ENCODE measurements at regions not wholly inside any gene's neighbourhood (a gene's known extent, or its start where the extent isn't known, plus 50 kb on each side); places are given as distances from the start of the nearest gene placed in this dataset.
"Not testable (repeated sequence)": the region's sequence is repeated elsewhere in the genome, so short reads cannot be mapped to it uniquely, and the experiment has no call there.

DNA sequence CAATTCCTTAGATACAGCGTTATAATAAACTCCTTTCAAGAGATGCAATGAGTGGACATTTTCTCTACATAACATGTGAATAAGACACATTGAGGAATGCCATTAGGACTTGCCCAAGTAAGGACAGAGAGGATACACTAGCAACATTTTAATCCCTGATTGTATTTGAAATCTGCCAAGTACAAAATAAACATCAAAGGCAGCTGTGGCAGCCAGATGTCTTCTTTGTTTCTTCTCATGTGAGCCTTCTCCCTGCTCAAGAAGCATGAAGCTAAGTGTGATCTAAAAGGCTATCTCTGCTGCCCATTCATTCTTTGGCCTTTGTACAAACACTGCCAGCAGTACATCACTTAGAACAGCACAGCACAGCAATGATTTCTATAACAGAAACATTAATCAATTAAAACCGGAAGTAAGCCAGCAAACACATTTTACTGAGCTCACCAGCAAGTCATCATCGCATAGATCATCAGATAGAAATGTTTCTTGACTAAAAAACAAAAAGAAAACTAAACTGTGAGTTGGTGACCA, 364.0 kb downstream of the CNTN6 start:
- no peaks in the 10 kb centered on the region for H3K4me1 Mint-ChIP-seq
- no peak overlapping the region for H3K4me3 Mint-ChIP-seq
- peaks cover 0 to 15% (median 2%) of the 10 kb centered on the region in 9 donors for H3K9me3 Mint-ChIP-seq
- ATAC-seq (no peak), DNase-seq (no peak)
- no peaks in the 10 kb centered on the region for H3K36me3 Mint-ChIP-seq
- POLR2A ChIA-PET: no interaction called here
- H3K27ac Mint-ChIP-seq: no peak overlapping the region
- H3K27me3 Mint-ChIP-seq: no peaks in the 10 kb centered on the region

DNA sequence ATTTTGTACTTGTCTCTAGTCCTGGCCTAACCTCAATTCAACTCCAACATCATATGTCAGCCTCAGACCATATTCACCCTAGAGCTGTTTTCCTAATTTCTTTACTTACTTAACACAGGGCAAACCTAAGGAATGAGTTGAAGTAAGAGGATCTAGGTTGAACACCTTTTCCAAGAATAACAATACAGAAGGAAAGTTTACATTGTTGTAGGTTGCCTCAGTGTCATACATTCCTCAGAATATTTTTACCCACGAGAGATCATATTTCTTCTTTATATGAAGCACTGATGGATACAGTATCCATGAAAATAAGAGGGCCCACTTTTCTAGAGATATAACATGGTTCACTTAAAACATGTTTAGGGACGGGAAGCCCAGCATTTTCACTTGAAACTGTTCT, 369.5 kb downstream of the CNTN6 start:
- POLR2A ChIA-PET: no interaction called here
- Mint-ChIP-seq H3K27ac (no peak overlapping the region), H3K36me3 (no peaks in the 10 kb centered on the region), H3K4me1 (no peaks in the 10 kb centered on the region), H3K4me3 (no peak overlapping the region), H3K27me3 (no peaks in the 10 kb centered on the region), H3K9me3 (peaks cover 0 to 18% (median 6%) of the 10 kb centered on the region in 9 donors)
- ATAC-seq (no peak), DNase-seq (no peak)

DNA sequence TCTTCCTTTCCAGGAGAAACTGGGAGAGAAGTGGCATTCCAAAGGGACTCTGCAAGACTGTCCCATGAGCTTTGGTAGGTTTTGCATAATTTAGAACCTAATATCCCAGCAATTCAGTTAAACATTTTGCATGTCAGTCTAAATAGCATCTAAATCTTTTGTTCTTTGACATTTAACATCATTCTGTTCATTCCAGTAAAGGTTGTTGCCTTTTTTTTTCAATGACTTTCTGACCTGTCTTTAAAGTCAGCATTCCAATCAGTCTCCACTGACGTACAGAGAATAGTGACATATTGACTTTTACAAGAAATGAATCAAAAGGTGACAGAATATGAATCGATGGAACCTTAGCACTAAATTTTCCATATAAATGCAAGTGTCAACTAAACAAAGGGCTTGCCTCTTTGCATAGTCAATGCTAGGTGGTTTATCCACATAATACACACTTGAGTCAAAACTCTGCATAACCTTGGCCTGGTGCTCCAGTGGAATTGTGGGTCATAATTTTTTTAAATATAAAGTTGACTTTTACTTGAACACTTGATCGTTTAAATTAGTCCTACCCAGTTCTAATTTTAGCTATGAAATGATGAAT, 370.1 kb downstream of the CNTN6 start:
- Mint-ChIP-seq H3K4me1 (no peaks in the 10 kb centered on the region), H3K36me3 (no peaks in the 10 kb centered on the region)
- no peak for DNase-seq

DNA sequence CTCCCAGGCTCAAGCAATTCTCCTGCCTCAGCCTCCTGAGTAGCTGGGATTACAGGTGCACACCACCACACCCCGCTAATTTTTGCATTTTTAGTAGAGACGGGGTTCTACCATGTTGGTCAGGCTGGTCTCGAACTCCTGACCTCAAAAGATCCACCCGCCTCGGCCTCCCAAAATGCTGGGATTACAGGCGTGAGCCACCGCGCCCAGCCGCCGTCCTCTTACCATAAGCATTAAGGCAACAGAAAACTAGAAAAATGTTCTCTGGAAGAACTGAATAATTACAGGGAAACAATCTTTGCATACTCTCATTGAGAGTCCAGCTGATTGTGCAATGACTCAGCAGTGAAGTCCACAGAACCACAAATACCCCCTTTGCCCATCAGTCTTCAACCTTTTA, 372.3 kb downstream of the CNTN6 start:
- H3K4me1 Mint-ChIP-seq, POLR2A ChIA-PET, H3K4me3 Mint-ChIP-seq, H3K36me3 Mint-ChIP-seq, H3K27me3 Mint-ChIP-seq, ATAC-seq, H3K27ac Mint-ChIP-seq, DNase-seq: not testable (repeated sequence)
- peaks cover 0 to 19% (median 4%) of the 10 kb centered on the region in 9 donors for H3K9me3 Mint-ChIP-seq

More for the DNA sequence above, 370.1 kb downstream of the CNTN6 start:
- Mint-ChIP-seq H3K4me3 (no peak overlapping the region), H3K27ac (no peak overlapping the region), H3K9me3 (peaks cover 0 to 19% (median 6%) of the 10 kb centered on the region in 9 donors), H3K27me3 (no peaks in the 10 kb centered on the region)
- POLR2A ChIA-PET: no interaction called here
- ATAC-seq: no peak

DNA sequence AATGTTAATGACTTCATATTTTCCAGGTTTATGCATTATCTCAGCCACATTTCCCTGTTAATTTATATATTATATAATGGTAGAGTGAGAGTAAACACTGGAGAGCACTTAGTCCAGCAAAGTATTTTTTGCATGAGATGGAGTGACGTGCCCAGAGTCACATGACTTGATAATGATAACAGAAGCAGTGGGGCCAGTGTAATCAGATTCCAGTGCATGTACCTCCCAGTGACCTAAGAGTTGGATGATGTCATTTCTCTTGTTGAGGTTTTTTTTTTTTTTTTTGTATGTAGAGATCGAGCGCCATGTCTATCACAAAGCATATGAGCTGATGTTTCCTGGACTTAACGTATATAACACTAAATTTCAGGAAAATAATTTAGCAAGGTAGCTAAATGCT, 375.3 kb downstream of the CNTN6 start:
- H3K4me3 Mint-ChIP-seq: peak overlapping the region in 1 of 10 donors; percentile 7
- no peaks in the 10 kb centered on the region for H3K36me3 Mint-ChIP-seq
- no peaks in the 10 kb centered on the region for H3K27me3 Mint-ChIP-seq
- DNase-seq: no peak
- ATAC-seq: no peak
- no peaks in the 10 kb centered on the region for H3K4me1 Mint-ChIP-seq
- H3K27ac Mint-ChIP-seq: no peak overlapping the region
- POLR2A ChIA-PET: no interaction called here
- H3K9me3 Mint-ChIP-seq: peaks cover 0 to 16% (median 0%) of the 10 kb centered on the region in 9 donors

DNA sequence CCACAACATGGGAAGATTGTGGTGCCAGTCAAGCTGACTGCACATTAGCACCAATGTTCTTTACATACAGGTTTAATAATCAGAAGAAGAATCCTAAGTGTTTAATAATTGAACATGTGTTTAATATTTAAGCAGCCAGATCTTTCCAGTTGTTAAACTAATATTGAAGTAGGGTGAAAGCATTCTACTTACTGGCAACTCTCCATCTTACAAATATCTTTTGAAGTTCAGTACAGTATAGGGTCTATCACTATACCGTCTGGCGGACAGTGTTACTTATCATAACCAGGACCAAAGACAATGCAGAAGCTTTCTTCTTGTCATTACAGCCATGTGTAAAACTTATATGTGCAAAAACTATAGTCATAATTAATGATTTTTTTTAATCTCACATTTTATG, 376.4 kb downstream of the CNTN6 start:
- no peaks in the 10 kb centered on the region for H3K27me3 Mint-ChIP-seq
- ATAC-seq (no peak), DNase-seq (no peak)
- no peaks in the 10 kb centered on the region for H3K36me3 Mint-ChIP-seq
- no peak overlapping the region for H3K4me3 Mint-ChIP-seq
- POLR2A ChIA-PET: no interaction called here
- no peak overlapping the region for H3K27ac Mint-ChIP-seq
- peaks cover 0 to 15% (median 0%) of the 10 kb centered on the region in 9 donors for H3K9me3 Mint-ChIP-seq
- H3K4me1 Mint-ChIP-seq: no peaks in the 10 kb centered on the region

DNA sequence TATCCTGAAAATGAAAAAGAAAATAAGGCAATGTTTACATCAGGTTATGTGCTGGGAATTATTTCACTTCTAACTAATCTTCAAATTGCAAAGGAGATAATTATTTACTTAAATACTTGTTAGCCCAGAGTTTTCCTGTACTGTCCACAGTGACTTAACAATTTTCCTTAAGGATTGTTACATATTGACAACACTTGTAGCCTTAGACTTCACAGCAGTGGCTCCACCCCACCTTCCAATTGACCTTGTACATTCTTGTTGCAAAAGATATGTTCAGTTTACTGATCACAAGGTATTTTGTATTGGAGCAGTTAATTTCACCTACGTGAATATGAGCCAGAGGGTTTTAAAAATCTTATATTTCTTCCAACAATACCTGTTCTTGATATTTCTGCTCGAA, 376.9 kb downstream of the CNTN6 start:
- ATAC-seq (no peak), DNase-seq (no peak)
- Mint-ChIP-seq H3K36me3 (no peaks in the 10 kb centered on the region), H3K9me3 (peaks cover 0 to 10% (median 0%) of the 10 kb centered on the region in 9 donors), H3K27me3 (no peaks in the 10 kb centered on the region), H3K27ac (no peak overlapping the region), H3K4me1 (no peaks in the 10 kb centered on the region), H3K4me3 (no peak overlapping the region)
- POLR2A ChIA-PET: no interaction called here

DNA sequence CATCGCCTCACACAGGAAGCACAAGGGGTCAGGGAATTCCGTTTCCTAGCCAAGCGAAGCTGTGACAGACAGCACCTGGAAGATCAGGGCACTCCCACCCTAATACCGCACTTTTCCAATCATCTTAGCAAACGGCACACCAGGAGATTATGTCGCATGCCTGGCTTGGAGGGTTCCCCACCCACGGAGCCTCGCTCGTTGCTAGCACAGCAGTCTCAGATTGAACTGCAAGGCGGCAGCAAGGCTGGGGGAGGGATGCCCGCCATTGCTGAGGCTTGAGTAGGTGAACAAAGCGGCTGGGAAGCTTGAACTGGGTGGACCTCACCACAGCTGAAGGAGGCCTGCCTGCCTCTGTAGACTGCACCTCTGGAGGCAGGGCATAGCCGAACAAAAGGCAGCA, 384.8 kb downstream of the CNTN6 start:
- Mint-ChIP-seq H3K36me3 (no peaks in the 10 kb centered on the region), H3K9me3 (peaks cover 0 to 25% (median 7%) of the 10 kb centered on the region in 9 donors)

DNA sequence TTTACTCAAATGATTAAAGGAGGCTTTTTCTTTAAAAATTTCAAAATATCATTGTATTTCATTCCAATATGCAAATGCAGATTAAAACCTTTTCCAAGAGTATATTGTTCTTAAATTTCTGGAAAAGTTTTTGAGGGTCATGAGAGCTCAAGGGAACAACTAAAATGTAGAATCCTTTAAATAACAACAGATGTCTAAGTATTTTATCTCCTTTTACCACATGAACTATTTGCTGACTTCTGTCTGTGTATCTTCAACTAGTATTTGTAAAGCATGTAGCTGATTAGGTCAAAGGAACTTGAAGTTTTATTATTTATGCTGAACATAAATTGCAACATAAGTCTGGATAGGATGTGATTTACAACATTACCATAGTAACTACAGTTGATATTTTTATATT, 402.6 kb downstream of the CNTN6 start:
- H3K9me3 Mint-ChIP-seq: peaks cover 0 to 27% (median 5%) of the 10 kb centered on the region in 9 donors
- H3K27ac Mint-ChIP-seq: no peak overlapping the region
- POLR2A ChIA-PET: no interaction called here
- H3K36me3 Mint-ChIP-seq: no peaks in the 10 kb centered on the region
- H3K4me1 Mint-ChIP-seq: no peaks in the 10 kb centered on the region
- ATAC-seq: no peak
- no peaks in the 10 kb centered on the region for H3K27me3 Mint-ChIP-seq
- no peak overlapping the region for H3K4me3 Mint-ChIP-seq
- DNase-seq: no peak

More for the DNA sequence above, 384.8 kb downstream of the CNTN6 start:
- DNase-seq (no peak), ATAC-seq (no peak)
- POLR2A ChIA-PET: no interaction called here
- Mint-ChIP-seq H3K4me1 (no peaks in the 10 kb centered on the region), H3K4me3 (no peak overlapping the region), H3K27me3 (no peaks in the 10 kb centered on the region), H3K27ac (no peak overlapping the region)

DNA sequence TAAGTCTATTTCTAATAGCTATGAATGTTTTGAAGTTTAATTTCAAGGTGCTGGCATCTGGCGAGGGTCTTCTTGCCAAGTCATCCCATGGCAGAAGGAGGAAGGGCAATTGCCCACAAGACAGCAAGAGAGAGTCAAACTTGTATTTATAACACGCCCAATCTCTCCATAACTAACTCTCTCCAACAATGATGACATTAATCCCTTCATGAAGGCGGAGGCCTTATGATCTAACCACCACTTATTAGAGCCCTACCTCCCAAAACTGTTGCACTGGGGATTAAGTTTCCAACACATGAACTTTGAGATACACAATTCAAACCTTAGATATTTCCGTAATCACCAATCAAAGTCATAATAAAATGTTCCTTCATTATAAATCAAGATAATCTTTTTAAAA, 406.9 kb downstream of the CNTN6 start:
- no peak for DNase-seq
- no peak overlapping the region for H3K27ac Mint-ChIP-seq
- no peak overlapping the region for H3K4me3 Mint-ChIP-seq
- POLR2A ChIA-PET: no interaction called here
- H3K36me3 Mint-ChIP-seq: no peaks in the 10 kb centered on the region
- no peak for ATAC-seq
- no peaks in the 10 kb centered on the region for H3K27me3 Mint-ChIP-seq
- H3K4me1 Mint-ChIP-seq: no peaks in the 10 kb centered on the region
- H3K9me3 Mint-ChIP-seq: peaks cover 0 to 27% (median 2%) of the 10 kb centered on the region in 9 donors

DNA sequence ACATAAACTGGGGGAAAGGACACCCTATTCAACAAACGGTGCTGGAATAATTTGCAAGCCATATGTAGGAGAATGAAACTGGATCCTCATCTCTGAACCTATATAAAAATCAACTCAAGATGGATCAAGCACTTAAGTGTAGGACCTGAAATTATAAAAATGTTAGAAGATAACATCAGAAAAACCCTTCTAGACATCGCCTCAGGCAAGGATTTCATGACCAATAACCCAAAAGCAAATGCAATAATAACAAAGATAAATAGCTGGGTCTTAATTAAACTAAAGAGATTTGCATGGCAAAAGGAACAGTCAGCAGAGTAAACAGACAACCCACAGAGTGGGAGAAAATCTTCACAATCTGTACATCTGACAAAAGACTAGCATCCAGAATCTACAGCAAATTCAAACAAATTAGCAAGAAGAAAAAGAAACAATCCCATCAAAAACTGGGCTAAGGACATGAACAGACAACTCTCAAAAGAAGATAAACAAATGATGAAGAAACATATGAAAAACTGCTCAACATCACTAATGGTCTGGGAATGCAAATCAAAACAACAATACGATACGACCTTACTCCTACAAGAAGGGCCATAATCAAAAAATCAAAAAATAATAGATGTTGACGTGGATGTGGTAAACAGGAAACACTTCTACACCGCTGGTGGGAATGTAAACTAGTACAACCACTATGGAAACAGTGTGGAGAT, 408.7 kb downstream of the CNTN6 start:
- no peak overlapping the region for H3K4me3 Mint-ChIP-seq
- H3K27me3 Mint-ChIP-seq: no peaks in the 10 kb centered on the region
- no peaks in the 10 kb centered on the region for H3K36me3 Mint-ChIP-seq
- peaks cover 0 to 27% (median 3%) of the 10 kb centered on the region in 9 donors for H3K9me3 Mint-ChIP-seq
- POLR2A ChIA-PET: no interaction called here
- H3K27ac Mint-ChIP-seq: no peak overlapping the region
- ATAC-seq: no peak
- DNase-seq: no peak
- no peaks in the 10 kb centered on the region for H3K4me1 Mint-ChIP-seq

DNA sequence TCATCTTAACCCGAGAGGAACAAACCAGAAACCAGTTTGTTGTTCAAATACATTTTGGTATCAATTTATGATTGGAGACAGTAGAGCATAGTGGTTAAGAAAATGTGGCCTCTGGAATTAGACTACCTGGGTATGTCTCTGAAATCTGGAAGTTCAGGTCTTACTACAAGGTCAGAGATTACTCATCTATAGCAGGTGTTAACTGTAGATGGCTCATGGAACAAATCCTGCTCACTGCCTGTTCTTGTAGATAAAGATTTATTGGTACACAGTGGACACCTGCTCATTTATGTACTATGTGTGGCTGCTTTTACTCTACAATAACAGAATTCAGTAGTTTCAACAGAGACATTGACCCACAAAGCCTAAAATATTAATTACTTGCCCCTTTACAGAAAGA, 413.3 kb downstream of the CNTN6 start:
- peaks cover 0 to 23% (median 4%) of the 10 kb centered on the region in 9 donors for H3K9me3 Mint-ChIP-seq
- POLR2A ChIA-PET: no interaction called here
- no peak overlapping the region for H3K4me3 Mint-ChIP-seq
- H3K36me3 Mint-ChIP-seq: no peaks in the 10 kb centered on the region
- H3K4me1 Mint-ChIP-seq: no peaks in the 10 kb centered on the region
- ATAC-seq: no peak
- H3K27ac Mint-ChIP-seq: no peak overlapping the region
- H3K27me3 Mint-ChIP-seq: no peaks in the 10 kb centered on the region
- DNase-seq: no peak

DNA sequence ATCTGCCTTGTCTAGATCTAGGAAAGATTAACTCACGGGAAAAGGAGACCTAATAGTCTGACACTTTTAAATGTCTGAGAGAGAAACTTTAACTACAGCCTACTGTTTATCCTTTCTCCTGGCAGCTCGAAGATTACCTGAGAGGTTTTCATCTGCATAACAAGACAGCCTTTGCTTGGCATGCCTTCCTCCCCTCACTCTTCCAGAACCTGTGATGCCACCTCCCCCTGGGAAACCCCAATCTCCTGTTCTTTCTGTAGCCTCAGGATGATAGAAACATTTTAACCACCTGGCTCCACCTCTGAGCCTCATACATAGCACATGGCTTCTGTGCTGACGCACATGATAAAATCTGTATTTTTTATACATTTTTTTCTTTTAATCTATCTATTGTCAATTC, 420.8 kb downstream of the CNTN6 start:
- Mint-ChIP-seq H3K4me1 (no peaks in the 10 kb centered on the region), H3K4me3 (no peak overlapping the region), H3K9me3 (peaks cover 0 to 8% (median 2%) of the 10 kb centered on the region in 9 donors), H3K27ac (no peak overlapping the region), H3K27me3 (no peaks in the 10 kb centered on the region), H3K36me3 (no peaks in the 10 kb centered on the region)
- POLR2A ChIA-PET: no interaction called here
- DNase-seq: no peak
- no peak for ATAC-seq

DNA sequence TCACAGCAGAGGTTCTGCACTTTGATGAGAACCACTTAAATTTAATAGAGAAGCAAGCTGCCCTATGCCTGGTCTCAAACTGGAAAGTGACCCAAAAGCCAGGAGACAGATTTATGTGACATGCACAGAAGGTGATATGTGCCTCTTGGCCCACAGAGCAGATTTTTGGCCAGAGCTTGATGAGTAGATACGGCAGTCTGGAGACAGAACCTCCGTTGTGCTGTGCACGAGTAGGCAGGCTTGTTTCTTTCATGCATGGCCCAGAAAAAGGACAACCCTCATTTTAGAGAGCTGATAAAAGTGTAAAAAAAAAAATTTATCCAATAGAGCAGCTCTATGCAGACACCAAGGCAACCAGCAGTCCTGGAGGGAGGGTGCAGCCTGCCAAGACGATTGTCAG, 423.1 kb downstream of the CNTN6 start:
- POLR2A ChIA-PET: no interaction called here
- no peak for ATAC-seq
- H3K36me3 Mint-ChIP-seq: no peaks in the 10 kb centered on the region

More for the DNA sequence above, 423.1 kb downstream of the CNTN6 start:
- Mint-ChIP-seq H3K27ac (no peak overlapping the region), H3K4me3 (no peak overlapping the region), H3K4me1 (no peaks in the 10 kb centered on the region), H3K27me3 (no peaks in the 10 kb centered on the region), H3K9me3 (peaks cover 0 to 24% (median 0%) of the 10 kb centered on the region in 9 donors)
- DNase-seq: no peak

All from naive thymus-derived CD8-positive, alpha-beta T cell (primary cell).